ENCODE measurements at regions not wholly inside any gene's neighbourhood (a gene's known extent, or its start where the extent isn't known, plus 50 kb on each side); places are given as distances from the start of the nearest gene placed in this dataset.

GRCh38 chr1:224042557-224043118 lies 71.3 kb upstream of the FBXO28 start:
- dilution Hi-C loops (cut with MboI; ENCODE audit: extremely low pct_ligation_motif_present, low sequenced_read_pairs) = no loop called here
- H3K4me1 ChIP-seq (ENCODE audit: control insufficient read depth, extremely low read depth, insufficient read depth, low read length) = peaks cover 9% of the 10 kb centered on the region
- H2AFZ ChIP-seq (ENCODE audit: low read depth, low read length) = peak overlapping the region; percentile 86
- H3K36me3 ChIP-seq (ENCODE audit: control insufficient read depth in 2 of 2, extremely low read depth in 1 of 2, insufficient read depth in 2 of 2, low read length in 2 of 2) = no peaks in the 10 kb centered on the region
- ChIA-PET POLR2A (no interaction called here), CTCF (interaction anchor here (1.1 kb wide), 1 partner anchor 8 kb away, joined by 5 read pairs; no protein-coding TSS in a partner anchor)
- H3K9me1 ChIP-seq (replicated peaks; ENCODE audit: control insufficient read depth, extremely low read depth, insufficient read depth, low read length) = no peaks in the 10 kb centered on the region
- intact Hi-C loops (cut with micrococcal nuclease) = loop anchor here (1.0 kb wide), 1 partner anchor 8 kb away; no protein-coding TSS in a partner anchor
- no peaks in the 10 kb centered on the region for H3K79me2 ChIP-seq (ENCODE audit: control insufficient read depth, insufficient read depth, low read length)
- H3K27ac ChIP-seq (ENCODE audit: insufficient read depth, low read depth, low read length) = no peak overlapping the region
- H3K4me3 ChIP-seq (replicated peaks in 1 of 3; ENCODE audit: insufficient read depth in 1 of 3, low read depth in 1 of 3, low read length in 3 of 3) = no peak overlapping the region
- FAIRE-seq = peak; percentile 83
- no peak overlapping the region for H3K9ac ChIP-seq (replicated peaks; ENCODE audit: extremely low read depth, insufficient read depth, low read length)
- H3K9me3 ChIP-seq (replicated peaks; ENCODE audit: control insufficient read depth, insufficient read depth, low read length) = no peaks in the 10 kb centered on the region
- no peaks in the 10 kb centered on the region for H3K27me3 ChIP-seq (ENCODE audit: control insufficient read depth in 2 of 2, insufficient read depth in 2 of 2, low read length in 2 of 2)
- peak; percentile 54 for DNase-seq (ENCODE audit: low read depth, low spot score)
- no TSS peak for BruUV-seq (replicated peaks)
- H3K4me2 ChIP-seq (ENCODE audit: insufficient read depth, low read length) = peak overlapping the region; percentile 21
- peak; percentile 32 for TF ChIP-seq FOS (IDR thresholded peaks at IDR 0.05; ENCODE audit: borderline replicate concordance, insufficient read depth, low read length)
- TF ChIP-seq POLR2AphosphoS5 (IDR thresholded peaks at IDR 0.05; ENCODE audit: insufficient read depth, low read depth, low read length) = no peak
- peak; percentile 21 for TF ChIP-seq JUN (IDR thresholded peaks at IDR 0.05; ENCODE audit: borderline replicate concordance, insufficient read depth, insufficient read length, low read depth)
- no peaks in the 10 kb centered on the region for H4K20me1 ChIP-seq (replicated peaks; ENCODE audit: control insufficient read depth, extremely low read depth, insufficient read depth, low read length)

- H3K4me3 ChIP-seq (replicated peaks in 1 of 3; ENCODE audit: insufficient read depth in 1 of 3, low read depth in 1 of 3, low read length in 3 of 3) = no peak overlapping the region
- H4K20me1 ChIP-seq (replicated peaks; ENCODE audit: control insufficient read depth, extremely low read depth, insufficient read depth, low read length) = no peaks in the 10 kb centered on the region
- H3K27ac ChIP-seq (ENCODE audit: insufficient read depth, low read depth, low read length) = no peak overlapping the region
- no peaks in the 10 kb centered on the region for H3K79me2 ChIP-seq (ENCODE audit: control insufficient read depth, insufficient read depth, low read length)
- TF ChIP-seq CTCF (IDR thresholded peaks at IDR 0.05; ENCODE audit: extremely low read depth in 1 of 2, insufficient read depth in 1 of 2, low read depth in 1 of 2, low read length in 2 of 2) (no peak), JUN (IDR thresholded peaks at IDR 0.05; ENCODE audit: borderline replicate concordance, insufficient read depth, insufficient read length, low read depth) (no peak), GATA2 (IDR thresholded peaks at IDR 0.05; ENCODE audit: insufficient read depth, insufficient read length, low read depth, low read length) (no peak), MYC (IDR thresholded peaks at IDR 0.05; ENCODE audit: low read depth, low read length) (no peak), MAX (IDR thresholded peaks at IDR 0.05; ENCODE audit: insufficient read depth, insufficient read length) (no peak), POLR2AphosphoS5 (IDR thresholded peaks at IDR 0.05; ENCODE audit: insufficient read depth, low read depth, low read length) (no peak), POLR2A (IDR thresholded peaks at IDR 0.05; ENCODE audit: low read depth, low read length) (no peak), EZH2 (IDR thresholded peaks at IDR 0.05; ENCODE audit: borderline replicate concordance, low read depth, low read length, severe bottlenecking) (no peak), FOS (IDR thresholded peaks at IDR 0.05; ENCODE audit: borderline replicate concordance, insufficient read depth, low read length) (no peak)
- no peaks in the 10 kb centered on the region for H3K9me3 ChIP-seq (replicated peaks; ENCODE audit: control insufficient read depth, insufficient read depth, low read length)
- no TSS peak for BruUV-seq (replicated peaks)
- no peaks in the 10 kb centered on the region for H3K27me3 ChIP-seq (ENCODE audit: control insufficient read depth in 2 of 2, insufficient read depth in 2 of 2, low read length in 2 of 2)
- intact Hi-C loops (cut with micrococcal nuclease) (no loop called here), dilution Hi-C loops (cut with MboI; ENCODE audit: extremely low pct_ligation_motif_present, low sequenced_read_pairs) (no loop called here)
- no peak for FAIRE-seq
- ChIA-PET POLR2A (no interaction called here), CTCF (interaction anchor here (0.7 to 1.1 kb wide), 2 partner anchors 9 to 12 kb away, joined by 3 to 4 read pairs; no protein-coding TSS in a partner anchor)
- no peak for DNase-seq (ENCODE audit: low read depth, low spot score)
- H3K9me1 ChIP-seq (replicated peaks; ENCODE audit: control insufficient read depth, extremely low read depth, insufficient read depth, low read length) = no peaks in the 10 kb centered on the region
- no peaks in the 10 kb centered on the region for H3K36me3 ChIP-seq (ENCODE audit: control insufficient read depth in 2 of 2, extremely low read depth in 1 of 2, insufficient read depth in 2 of 2, low read length in 2 of 2)
- peaks cover 9% of the 10 kb centered on the region for H3K4me1 ChIP-seq (ENCODE audit: control insufficient read depth, extremely low read depth, insufficient read depth, low read length)
- no peak overlapping the region for H3K4me2 ChIP-seq (ENCODE audit: insufficient read depth, low read length)
- peak overlapping the region; percentile 3 for H2AFZ ChIP-seq (ENCODE audit: low read depth, low read length)
- no peak overlapping the region for H3K9ac ChIP-seq (replicated peaks; ENCODE audit: extremely low read depth, insufficient read depth, low read length)
Observed at GRCh38 chr1:224041032-224041431, 72.9 kb upstream of the FBXO28 start.
